Suppressor macrophage treated with lipopolysaccharide for 4 hours (primary cell): ENCODE measurements at regions not wholly inside any gene's neighbourhood (a gene's known extent, or its start where the extent isn't known, plus 50 kb on each side); places are given as distances from the start of the nearest gene placed in this dataset.

Experiments
- DNase-seq: peaks from one replicate; pipeline ENCODE4 v3.0.0-alpha.2; 2020

DNA sequence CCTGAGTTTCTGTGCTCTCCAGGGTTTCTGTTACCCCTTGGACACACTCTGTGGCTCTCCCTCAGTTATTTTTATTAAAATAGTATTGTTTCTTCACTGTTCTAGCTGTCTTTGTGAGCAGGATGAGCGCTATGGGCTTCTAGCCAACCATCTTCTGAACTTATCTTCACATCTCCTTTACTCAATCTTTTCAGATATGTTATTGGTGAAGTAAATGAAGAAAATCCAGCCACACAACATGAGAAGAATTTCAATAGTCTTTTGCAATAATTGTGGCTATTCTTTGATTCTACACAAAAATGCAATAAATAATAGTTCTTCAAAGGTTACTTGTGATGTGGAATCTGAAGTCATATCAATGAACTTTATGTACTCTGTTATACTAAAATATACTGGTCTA is 80.3 kb upstream of the CAMK1G start:
- DNase-seq, result no peak

DNA sequence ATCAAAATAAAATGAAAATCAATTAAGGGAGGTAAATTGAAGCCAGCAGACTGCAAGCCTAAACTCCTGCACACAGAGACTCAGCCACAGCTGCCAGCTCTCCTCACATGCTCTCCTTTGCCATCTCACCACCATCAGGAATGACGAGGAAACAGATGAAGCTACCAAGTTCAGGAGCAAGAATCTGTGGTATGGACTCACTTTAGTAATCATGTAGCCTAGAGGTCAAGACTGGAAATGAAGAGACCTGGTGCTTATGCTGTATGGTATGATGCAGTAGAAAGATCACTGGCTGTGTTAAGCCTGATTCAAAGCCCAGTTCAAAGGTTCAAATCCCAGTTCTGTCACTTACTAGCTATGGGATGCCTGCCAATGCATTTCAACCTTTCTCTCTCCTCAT is 78.9 kb upstream of the CAMK1G start:
- DNase-seq, result no peak

DNA sequence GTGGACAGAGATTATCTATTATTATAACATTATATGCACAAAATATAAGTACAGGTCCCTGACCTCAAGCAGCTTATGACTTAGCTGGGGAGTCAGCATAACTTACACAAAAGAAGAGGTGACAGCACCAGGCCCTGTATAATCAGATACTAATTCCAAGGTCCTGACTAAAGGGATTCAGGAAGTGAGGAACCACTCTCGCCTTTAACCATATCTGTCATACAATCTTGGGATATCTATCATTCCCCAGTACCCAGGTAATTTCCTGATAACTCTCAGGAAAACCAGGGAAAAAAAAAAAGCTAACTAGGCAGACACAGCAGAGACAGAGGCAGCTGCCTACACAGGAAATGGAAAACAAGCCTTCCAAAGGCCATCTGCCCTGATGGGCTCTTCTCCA is 78.5 kb upstream of the CAMK1G start:
- no peak for DNase-seq

DNA sequence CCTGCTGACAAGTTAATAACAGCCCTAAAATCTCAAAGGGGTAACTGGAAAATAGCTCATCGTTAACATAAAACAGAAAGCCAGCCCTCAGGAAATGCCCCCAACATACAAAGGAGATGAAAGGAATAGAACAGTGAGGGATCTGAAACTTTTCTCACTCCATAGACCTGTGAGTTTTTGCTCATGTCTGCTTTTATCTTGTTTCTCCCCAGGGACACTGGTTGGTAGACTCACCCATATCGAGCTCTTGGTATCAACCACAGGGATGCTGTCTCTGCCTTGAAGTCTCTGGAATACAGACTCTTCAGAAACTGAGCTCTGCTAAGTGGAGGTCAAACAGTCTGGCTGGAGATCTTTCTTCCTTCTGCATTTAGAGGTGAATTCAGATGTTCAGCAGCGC is 77.4 kb upstream of the CAMK1G start:
- DNase-seq, result no peak

DNA sequence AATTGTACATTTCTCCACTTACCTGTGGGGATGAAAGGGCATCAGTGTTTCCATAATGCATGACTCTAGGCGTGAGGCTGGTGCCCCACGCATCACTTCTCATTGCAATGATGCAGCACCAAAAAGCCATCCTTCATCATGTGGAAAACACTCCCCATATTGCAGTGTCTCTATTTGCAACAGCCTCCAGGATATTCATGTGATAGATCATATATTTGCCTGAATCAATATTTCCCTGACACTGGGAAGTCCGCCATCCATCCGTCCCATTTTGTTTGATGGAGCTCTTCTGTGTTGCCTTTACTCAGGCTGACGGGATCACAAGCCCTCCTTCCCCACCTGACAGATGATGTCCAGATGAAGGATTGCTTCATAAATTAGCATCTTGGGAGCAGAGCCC is 74.5 kb upstream of the CAMK1G start:
- no peak for DNase-seq

DNA sequence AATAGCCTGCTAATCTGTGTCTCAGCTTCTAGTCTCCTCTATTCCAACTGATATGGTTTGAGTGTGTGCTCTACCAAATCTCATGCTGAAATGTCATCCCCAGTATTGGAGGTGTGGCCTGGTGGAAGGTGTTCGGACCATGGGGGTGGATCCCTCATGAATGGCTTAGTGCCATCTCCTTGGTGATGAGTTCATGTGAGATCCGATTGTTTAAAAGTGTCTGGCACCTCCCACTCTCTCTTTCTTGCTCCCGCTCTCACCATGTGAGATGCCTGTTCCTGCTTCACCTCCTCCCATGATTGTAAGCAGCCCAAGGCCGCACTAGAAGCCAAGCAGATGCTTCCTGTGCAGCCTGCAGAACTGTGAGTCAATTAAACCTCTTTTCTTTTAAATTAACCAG is 73.5 kb upstream of the CAMK1G start:
- DNase-seq, result no peak

DNA sequence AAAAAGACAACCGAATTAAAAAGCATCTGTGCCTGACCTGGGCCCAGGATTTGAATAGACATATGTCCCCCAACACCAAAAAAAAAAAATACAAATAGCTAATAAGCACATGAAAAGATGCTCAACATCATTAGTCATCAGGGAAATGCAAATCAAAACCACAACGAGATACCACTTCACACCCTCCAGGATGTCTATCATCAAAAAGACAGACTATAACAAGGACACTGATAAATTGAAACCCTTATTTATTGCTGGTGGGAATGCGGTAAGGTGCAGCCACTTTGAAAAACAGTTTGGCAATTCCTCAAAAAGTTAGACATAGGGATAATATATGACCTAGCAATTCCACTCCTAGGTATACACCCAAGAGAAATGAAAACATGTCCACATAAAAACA is 72.3 kb upstream of the CAMK1G start:
- no peak for DNase-seq

DNA sequence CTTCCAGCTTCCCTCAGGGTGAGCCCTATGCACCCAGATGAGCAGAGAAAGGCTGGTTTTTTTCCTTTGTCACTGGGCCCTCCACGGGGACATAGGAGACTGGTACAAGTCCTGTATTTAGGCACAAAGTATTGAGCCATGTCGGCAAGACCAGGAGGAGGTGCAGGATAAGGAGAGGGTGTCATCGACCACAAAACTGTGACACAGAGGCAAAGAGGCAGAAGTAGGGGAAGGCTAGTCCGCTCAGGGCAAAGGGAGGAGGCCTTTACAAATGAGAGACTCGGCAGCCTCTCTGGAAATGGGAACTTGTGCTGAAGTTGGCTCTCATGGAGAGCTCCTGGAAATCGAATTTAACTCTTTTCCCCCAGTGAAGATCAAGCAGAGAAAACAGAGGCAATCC is 70.7 kb upstream of the CAMK1G start:
- no peak for DNase-seq

DNA sequence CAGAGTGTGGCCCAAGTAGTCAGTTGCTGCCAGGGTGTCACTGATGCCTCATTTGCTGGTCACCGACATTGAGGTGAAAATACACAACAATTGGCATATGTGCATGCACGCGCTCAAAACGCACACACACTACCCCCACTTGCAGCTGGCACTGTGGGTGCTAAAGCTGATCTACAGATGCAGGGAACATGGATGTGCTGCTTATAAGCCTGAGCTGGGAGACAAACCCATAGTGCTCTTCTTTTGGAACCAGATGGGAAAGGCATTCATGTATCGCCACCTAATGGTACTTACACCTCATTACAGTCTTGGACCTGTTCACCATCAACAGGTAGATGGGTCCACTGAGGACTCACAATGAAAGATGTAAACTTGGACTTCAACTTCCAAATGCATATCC is 70.3 kb upstream of the CAMK1G start:
- peak; percentile 37 for DNase-seq

DNA sequence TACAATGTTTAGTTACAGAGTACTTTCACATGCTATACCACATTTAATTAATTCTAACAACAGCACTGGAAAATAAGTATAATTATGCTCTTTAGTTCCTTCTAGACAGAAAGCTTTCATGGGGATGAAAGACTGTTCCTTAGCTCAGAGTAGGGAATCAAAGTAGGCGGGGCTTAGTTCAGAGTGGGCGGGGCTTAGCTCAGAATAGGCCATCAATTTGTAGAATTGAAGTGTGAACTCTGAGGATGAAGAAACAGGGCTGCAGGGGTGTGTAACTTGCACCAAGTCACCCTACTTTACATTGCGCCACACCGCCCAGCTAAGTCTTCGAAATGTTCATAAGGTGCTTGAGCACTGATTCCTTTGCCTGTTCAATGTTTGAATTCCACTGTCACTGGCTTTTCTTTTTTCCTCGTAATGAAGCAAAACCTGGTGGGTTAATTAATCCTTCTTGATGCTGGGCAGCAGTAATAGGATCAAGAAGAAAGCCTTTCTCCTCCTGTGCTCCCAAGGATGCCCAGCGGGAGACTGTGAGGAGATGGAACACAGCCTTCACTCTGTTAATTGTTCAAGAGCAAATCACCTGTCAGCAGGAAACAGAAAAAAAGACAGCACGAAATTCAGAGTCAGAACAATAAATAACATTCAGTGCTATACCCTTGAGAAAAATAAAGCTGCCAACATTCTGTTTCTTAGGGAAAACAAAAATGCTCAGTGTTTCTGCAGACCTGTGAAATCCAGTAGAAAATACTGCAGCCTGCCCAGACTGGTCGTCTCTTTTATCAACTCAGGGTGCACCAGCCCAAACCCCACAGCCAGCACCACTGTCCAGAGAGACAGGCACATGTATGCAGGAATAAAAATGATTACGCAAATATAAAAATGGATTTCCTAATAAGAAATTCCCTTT is 66.5 kb upstream of the CAMK1G start:
- DNase-seq, result no peak

DNA sequence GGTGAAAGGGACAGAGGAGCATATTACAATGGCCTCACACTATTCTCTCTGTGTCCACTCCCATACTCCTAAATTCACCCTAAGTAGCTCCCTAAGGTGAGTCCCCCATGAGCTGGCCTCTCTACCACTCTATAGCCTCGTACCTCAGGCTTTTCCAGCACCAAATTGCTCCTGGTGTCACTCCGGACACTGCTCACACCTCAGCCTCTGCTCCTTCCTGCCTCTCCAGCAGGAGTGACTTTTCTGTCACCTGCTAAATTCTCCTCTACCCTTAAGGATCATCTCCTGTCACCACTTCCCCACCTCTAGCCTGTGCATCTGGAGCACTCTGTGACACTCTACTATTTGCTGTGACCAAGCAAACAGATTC is 65.8 kb upstream of the CAMK1G start:
- DNase-seq, result no peak

DNA sequence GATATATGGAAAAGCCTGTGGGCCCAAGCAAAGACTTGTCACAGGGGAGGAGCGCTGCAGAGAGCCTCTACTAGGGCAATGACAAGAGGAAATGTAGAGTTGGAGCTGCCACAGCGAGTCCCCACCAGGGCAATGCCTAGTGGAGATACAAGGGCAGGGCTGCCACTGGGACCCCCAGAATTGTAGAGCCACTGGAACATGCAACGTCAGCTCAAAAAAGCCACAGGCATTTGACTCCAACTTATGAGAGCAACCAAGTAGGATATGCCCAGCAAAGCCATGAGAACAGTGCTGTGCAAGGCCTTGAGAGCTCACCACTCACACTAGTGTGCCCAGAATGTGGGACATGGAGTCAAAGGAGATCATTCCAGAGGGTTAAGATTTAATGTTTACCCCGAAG is 63.7 kb upstream of the CAMK1G start:
- DNase-seq, result no peak

DNA sequence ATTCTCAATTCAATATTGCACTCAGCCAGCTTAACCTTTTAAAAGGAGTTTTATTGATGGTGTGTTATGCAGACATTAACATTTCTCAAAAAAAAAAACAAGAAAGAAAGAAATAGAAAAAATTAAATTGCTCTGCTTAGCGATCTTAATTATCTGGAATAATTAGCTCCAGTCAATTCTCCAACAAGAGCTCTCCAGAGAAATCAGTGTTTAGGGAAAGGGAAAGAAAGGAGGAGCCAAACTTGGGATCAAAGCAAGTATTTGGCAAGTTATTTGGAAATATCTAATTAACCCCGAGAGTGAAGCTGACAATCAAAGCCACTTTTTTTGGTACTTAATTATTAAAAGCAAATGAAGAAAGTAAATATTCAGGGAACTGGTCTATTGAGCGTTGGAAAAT is 60.7 kb upstream of the CAMK1G start:
- no peak for DNase-seq

DNA sequence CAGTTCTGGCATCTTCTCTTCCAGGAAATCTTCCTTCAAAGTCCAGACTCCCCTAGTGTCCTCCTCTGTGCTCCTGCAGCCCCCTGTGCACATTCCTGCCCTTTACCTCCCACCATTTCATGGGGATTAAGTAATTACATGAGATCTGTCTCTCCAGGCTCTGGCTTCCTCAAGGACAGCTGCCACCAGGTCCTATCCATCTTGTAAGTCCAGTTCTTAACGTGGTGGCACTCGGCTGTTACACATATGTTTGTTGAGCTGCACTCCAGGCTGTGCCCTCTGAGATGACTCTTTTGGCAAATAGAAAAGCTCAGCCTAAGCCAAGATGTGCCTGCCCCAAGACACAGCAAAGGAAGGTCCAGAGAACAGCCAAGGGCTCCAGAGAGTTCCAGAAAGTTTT is 57.4 kb upstream of the CAMK1G start:
- no peak for DNase-seq

DNA sequence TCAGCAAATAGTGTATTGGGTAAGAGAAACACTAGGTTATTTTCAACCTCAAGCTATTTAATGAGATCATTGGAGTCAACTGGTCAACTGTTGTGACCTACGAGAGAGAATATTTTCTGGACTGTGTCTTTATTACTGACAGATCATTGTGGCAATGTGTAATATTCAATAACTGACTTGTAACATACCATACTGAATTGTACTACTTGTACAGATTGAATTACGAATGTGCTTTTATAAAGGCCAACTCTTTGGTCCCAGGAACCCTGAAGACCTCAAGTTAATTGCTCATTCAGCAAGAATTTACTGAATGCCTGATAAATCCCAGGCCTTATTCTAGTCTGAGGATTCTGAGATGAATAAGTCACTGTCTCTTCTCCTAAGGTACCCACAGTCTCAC is 56.1 kb upstream of the CAMK1G start:
- no peak for DNase-seq

DNA sequence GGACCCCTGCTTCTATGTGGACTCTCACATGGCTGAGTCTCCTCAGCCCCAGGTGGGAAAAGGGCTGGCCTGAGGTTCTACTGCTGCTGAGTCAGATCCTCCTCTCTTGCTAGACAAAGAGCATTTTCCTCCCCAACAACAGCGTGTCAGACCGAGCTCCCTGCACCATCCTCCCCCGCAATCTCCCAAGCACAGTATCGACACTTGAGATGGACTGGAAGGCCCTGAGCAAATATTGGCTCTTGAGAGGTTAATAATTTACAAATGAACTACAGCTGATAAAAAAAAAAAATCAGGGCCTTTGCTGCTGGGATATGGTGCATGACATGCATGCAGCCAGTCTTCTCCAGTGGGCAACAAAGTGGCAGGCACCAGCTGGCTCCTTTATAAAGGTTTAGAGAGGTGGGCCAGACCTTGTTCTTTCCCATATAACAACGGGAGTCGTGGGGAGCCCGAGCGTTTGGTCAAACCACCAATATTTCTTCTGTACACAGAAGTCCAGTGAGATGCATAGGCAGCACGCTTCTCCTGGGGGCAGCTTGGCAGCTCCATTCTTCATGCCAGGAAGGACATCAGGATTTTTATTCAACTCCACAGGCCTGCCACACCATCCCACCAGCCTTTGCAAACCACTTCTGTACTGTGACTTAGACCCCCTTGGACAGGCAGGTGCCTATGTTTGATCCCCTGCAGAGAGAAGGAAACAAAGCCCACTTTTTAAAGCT is 55.4 kb upstream of the CAMK1G start:
- DNase-seq, result no peak

DNA sequence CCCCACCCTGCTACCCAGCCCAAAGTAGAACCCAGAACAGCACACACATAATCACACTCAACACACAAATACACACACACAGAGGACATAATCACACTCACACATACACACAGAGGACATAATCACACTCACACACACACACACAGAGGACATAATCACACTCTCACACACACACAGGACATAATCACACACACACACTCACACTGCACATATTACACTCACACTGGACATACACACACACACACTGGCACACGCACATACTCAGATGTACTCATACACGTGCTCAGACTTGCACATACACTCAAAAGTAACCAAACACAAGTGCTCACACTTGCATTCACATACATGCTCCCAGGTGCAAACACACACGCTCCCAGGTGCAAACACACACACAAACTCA is 54.3 kb upstream of the CAMK1G start:
- DNase-seq, result no peak

DNA sequence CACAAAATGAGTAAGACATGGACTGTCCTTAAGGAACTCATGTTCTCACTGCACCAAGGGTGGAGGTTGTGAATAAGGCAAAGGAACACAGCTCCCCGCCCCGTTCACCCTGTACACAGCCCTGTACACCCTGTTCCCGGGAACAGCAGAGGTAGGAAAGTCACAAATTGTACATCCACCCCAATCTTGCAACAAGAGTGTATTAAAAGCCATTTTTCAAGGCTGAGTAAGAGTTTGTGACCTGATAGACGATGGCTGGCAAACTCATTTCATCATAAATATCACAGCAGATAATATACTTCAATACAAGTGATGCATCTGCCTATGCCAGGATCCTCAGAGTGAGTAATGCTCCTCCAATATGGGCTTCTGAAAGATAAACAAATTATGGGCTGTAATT is 52.5 kb upstream of the CAMK1G start:
- DNase-seq, result no peak

DNA sequence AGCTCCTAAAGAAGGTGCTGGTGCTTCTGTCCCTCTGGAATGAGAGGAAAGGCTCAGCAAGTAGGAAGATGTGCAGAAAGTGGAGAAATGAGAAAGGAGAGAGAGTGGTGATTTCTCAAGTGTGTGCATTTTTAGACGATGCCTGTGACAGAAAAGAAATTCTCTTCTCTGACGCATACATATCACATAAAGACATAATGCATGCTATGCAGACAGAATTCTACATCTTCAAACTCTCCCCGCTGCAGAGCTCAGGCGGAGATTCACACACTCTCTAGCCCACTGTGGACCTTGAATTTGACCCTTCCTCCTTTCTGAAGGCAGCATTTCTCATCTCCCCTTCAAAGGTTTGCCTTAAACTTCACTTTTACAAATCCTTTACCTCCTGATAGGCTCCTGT is 52.0 kb upstream of the CAMK1G start:
- DNase-seq, result no peak
